ENCODE measurements at regions not wholly inside any gene's neighbourhood (a gene's known extent, or its start where the extent isn't known, plus 50 kb on each side); places are given as distances from the start of the nearest gene placed in this dataset.

GRCh38 chr9:13675638-13676000, 396.1 kb upstream of the MPDZ start:
- TF ChIP-seq CTCF (IDR thresholded peaks at IDR 0.05; ENCODE audit: low read depth, low read length) = no peak
- TF ChIP-seq EZH2phosphoT487 (IDR thresholded peaks at IDR 0.05; ENCODE audit: low read depth) = no peak

Measured in OCI-LY3 (cell line).